SK-N-SH (cell line): ENCODE measurements at regions not wholly inside any gene's neighbourhood (a gene's known extent, or its start where the extent isn't known, plus 50 kb on each side); places are given as distances from the start of the nearest gene placed in this dataset.

Source experiments
- CTCF ChIA-PET: fragments of 300-600, 350-600 bp; formaldehyde crosslinking; extraction: SDS; loops from one replicate; lab custom pipeline; 2021; lab: Yijun Ruan, JAX
- POLR2A ChIA-PET: fragments of 350-600 bp; sonication (Branson Sonifier 250); formaldehyde crosslinking; extraction: SDS; loops from one replicate; lab custom pipeline; 2020; ENCODE audit warnings: antibody characterized with exemption, inconsistent platforms; lab: Yijun Ruan, JAX
- DNase-seq: peaks from one replicate; pipeline ENCODE4 v3.0.0; 2012
- H2AFZ ChIP-seq: fragments of 200-600 bp; sonication (generic); 2 replicates; pipeline ENCODE4 v1.8.1; 2016; ENCODE audit warnings: antibody characterized with exemption, mild to moderate bottlenecking, low read depth
- H3F3A ChIP-seq: fragments of 200-600 bp; sonication (generic); replicated peaks from 2 replicates; pipeline ENCODE3; 2016; ENCODE audit warnings: antibody characterized with exemption, mild to moderate bottlenecking; ENCODE audit not compliant: insufficient read depth
- H3K27ac ChIP-seq, 2 experiments: fragments of 200-500 bp in 1 of 2; fragments of 200-600 bp in 1 of 2; sonication (Bioruptor generic) in 1 of 2; sonication (generic), shearing (Covaris generic) in 1 of 2; 2 replicates each; pipeline versions ENCODE4 v1.5.1 to v1.6.1; 2014 to 2016; ENCODE audit warnings: low read depth in 2 of 2, inconsistent platforms in 1 of 2, low read length in 1 of 2, mild to moderate bottlenecking in 1 of 2, mixed read lengths in 1 of 2
- H3K27me3 ChIP-seq: fragments of 200-600 bp; sonication (generic), shearing (Covaris generic); 2 replicates; pipeline ENCODE4 v1.6.1; 2016; ENCODE audit warnings: mixed run types; ENCODE audit not compliant: insufficient read depth
- H3K36me3 ChIP-seq, 2 experiments: fragments of 200-500 bp in 1 of 2; fragments of 200-600 bp in 1 of 2; sonication (Bioruptor generic) in 1 of 2; sonication (generic) in 1 of 2; replicated peaks in 1 of 2; 2 replicates each; pipeline versions ENCODE3 to v1.5.1; 2014 to 2016; ENCODE audit warnings: low read length in 1 of 2, mild to moderate bottlenecking in 1 of 2; ENCODE audit not compliant: insufficient read depth in 2 of 2, control insufficient read depth in 1 of 2
- H3K4me1 ChIP-seq, 2 experiments: fragments of 200-500 bp in 1 of 2; fragments of 200-600 bp in 1 of 2; sonication (Bioruptor generic) in 1 of 2; sonication (generic), shearing (Covaris generic) in 1 of 2; 2 replicates each; pipeline versions ENCODE4 v1.5.1 to v1.6.1; 2014 to 2016; ENCODE audit warnings: low read depth in 1 of 2, low read length in 1 of 2, mixed run types in 1 of 2; ENCODE audit not compliant: insufficient read depth in 2 of 2, control insufficient read depth in 1 of 2
- H3K4me2 ChIP-seq: fragments of 200-600 bp; sonication (generic), shearing (Covaris generic); 2 replicates; pipeline ENCODE4 v1.6.1; 2017; ENCODE audit warnings: mixed run types
- H3K4me3 ChIP-seq, 2 experiments: fragments of 200-500 bp in 1 of 2; fragments of 200-600 bp in 1 of 2; sonication (Bioruptor generic) in 1 of 2; sonication (generic), shearing (Covaris generic) in 1 of 2; 2 replicates each; pipeline versions ENCODE4 v1.5.1 to v1.8.1; 2014 to 2016; ENCODE audit warnings: low read depth in 2 of 2, inconsistent platforms in 1 of 2, low read length in 1 of 2, mild to moderate bottlenecking in 1 of 2, mixed read lengths in 1 of 2, moderate library complexity in 1 of 2
- H3K79me2 ChIP-seq: fragments of 200-600 bp; sonication (generic); 2 replicates; pipeline ENCODE4 v1.8.1; 2017; ENCODE audit warnings: mild to moderate bottlenecking; ENCODE audit not compliant: insufficient read depth
- H3K9ac ChIP-seq: fragments of 200-600 bp; sonication (generic); 2 replicates; pipeline ENCODE4 v1.6.1; 2017; ENCODE audit warnings: mixed run types
- H3K9me2 ChIP-seq: fragments of 200-600 bp; sonication (generic); 2 replicates; pipeline ENCODE4 v1.6.1; 2017; ENCODE audit warnings: mixed run types
- H3K9me3 ChIP-seq: fragments of 200-600 bp; sonication (generic); 2 replicates; pipeline ENCODE4 v1.6.1; 2017; ENCODE audit warnings: mixed run types, mild to moderate bottlenecking, moderate library complexity
- H4K20me1 ChIP-seq: fragments of 200-600 bp; sonication (generic); 2 replicates; pipeline ENCODE4 v1.6.1; 2017; ENCODE audit warnings: mild to moderate bottlenecking, mixed run types; ENCODE audit not compliant: insufficient read depth
- CHD2 ChIP-seq: fragments of 150-350 bp; IDR thresholded peaks from 2 replicates; pipeline ENCODE4 v1.6.1; 2018; ENCODE audit warnings: low read length; ENCODE audit not compliant: partially characterized antibody
- CTCF ChIP-seq: fragments of 200-600 bp; sonication (generic); IDR thresholded peaks from 2 replicates; pipeline ENCODE4 v1.6.1; 2017; ENCODE audit warnings: antibody characterized with exemption, mild to moderate bottlenecking, moderate library complexity
- EP300 ChIP-seq, 2 experiments: IDR thresholded peaks; 2 replicates each; pipeline versions ENCODE4 v1.4.0 to v1.6.1; 2012; ENCODE audit warnings: borderline replicate concordance in 1 of 2, low read depth in 1 of 2, low read length in 1 of 2
- EZH2phosphoT487 ChIP-seq: fragments of 200-600 bp; sonication (generic); IDR thresholded peaks from 2 replicates; pipeline ENCODE4 v1.6.1; 2017; ENCODE audit warnings: low read depth, mixed run types, mild to moderate bottlenecking, antibody characterized with exemption, moderate library complexity, borderline replicate concordance
- FOXJ3 ChIP-seq: sonication (generic); formaldehyde crosslinking; IDR thresholded peaks from 2 replicates; pipeline ENCODE4 v1.5.1; 2020; ENCODE audit warnings: mild to moderate bottlenecking, missing genetic modification reagents
- FOXM1 ChIP-seq: IDR thresholded peaks from 2 replicates; pipeline ENCODE4 v1.4.0; 2012; ENCODE audit warnings: low read depth, mild to moderate bottlenecking
- GATA2 ChIP-seq: sonication (generic); formaldehyde crosslinking; IDR thresholded peaks from 2 replicates; pipeline ENCODE4 v1.5.0; 2020; ENCODE audit warnings: mild to moderate bottlenecking, missing genetic modification reagents
- JUND ChIP-seq: IDR thresholded peaks from 2 replicates; pipeline ENCODE4 v1.4.0; 2012
- MAX ChIP-seq: IDR thresholded peaks from 2 replicates; pipeline ENCODE4 v1.4.0; 2012; ENCODE audit warnings: low read depth
- NFIC ChIP-seq: IDR thresholded peaks from 2 replicates; pipeline ENCODE4 v1.4.0; 2012; ENCODE audit warnings: borderline replicate concordance
- PBX3 ChIP-seq: IDR thresholded peaks from 2 replicates; pipeline ENCODE4; 2012
- POLR2AphosphoS5 ChIP-seq: IDR thresholded peaks from 2 replicates; pipeline ENCODE4 v1.6.1; 2012; ENCODE audit warnings: low read depth, low read length
- RAD21 ChIP-seq: IDR thresholded peaks from 2 replicates; pipeline ENCODE4 v1.6.1; 2012; ENCODE audit warnings: mild to moderate bottlenecking, low read length
- RCOR1 ChIP-seq: fragments of 150-350 bp; IDR thresholded peaks from 2 replicates; pipeline ENCODE4 v1.6.1; 2017; ENCODE audit warnings: antibody characterized with exemption, low read length
- RXRA ChIP-seq: IDR thresholded peaks from 2 replicates; pipeline ENCODE4 v1.4.0; 2012; ENCODE audit warnings: low read depth, mild to moderate bottlenecking, borderline replicate concordance
- SIN3A ChIP-seq: IDR thresholded peaks from 2 replicates; pipeline ENCODE4 v1.6.1; 2012; ENCODE audit warnings: low read depth, mild to moderate bottlenecking, low read length, moderate library complexity, borderline replicate concordance
- SMC3 ChIP-seq: IDR thresholded peaks from 2 replicates; pipeline ENCODE4 v1.6.1; 2012; ENCODE audit warnings: low read depth, low read length, improper control_type of control experiment
- TAF1 ChIP-seq: IDR thresholded peaks from 2 replicates; pipeline ENCODE4 v1.6.1; 2012; ENCODE audit warnings: low read depth, mild to moderate bottlenecking, low read length, moderate library complexity, borderline replicate concordance
- WGBS: methylation state at CpG from one replicate; pipeline ENCODE4 v1.1.6; 2017; ENCODE audit warnings: low lambda C conversion rate; 5-methylcytosine and 5-hydroxymethylcytosine counted together
- TF ChIP-seq, protein P1 (sequence below): IDR thresholded peaks from 2 replicates; pipeline ENCODE4 v1.4.0; 2012; ENCODE audit warnings: low read depth, borderline replicate concordance
- TF ChIP-seq, protein P2 (sequence below): fragments of 150-350 bp; IDR thresholded peaks from 2 replicates; pipeline ENCODE4 v1.6.1; 2017; ENCODE audit warnings: antibody characterized with exemption, low read length, low read depth, borderline replicate concordance

DNA sequence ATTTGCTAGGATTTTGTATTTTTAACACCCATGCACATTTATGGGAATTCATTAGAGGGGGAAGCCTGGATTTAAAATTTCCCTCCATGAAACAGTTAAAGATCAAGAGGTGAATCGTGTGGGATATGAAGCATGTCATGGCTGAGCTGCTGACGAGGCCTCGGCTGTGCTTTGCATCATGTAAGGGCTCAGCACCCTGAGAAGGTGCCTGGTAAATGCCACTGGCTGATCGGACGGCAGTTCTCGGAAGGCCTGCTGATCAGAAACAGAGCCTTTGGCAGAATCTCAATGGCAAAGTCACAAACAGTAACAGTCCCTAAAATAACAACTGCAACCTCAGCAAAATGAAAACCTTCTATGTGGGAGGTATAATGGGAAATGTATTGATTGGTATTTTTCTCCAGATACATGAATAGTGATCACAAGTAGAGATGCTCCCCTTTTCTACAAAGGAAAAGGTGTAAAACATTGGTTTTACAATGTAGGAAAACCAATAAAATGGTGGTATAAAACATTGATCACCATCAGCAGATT, 53.0 kb upstream of the FUCA2 start:
- Histone ChIP-seq H3K27me3 (no peaks in the 10 kb centered on the region), H3F3A (no peaks in the 10 kb centered on the region), H3K4me2 (no peak overlapping the region), H2AFZ (no peak overlapping the region), H3K79me2 (no peaks in the 10 kb centered on the region), H3K9me3 (no peaks in the 10 kb centered on the region), H3K9ac (no peak overlapping the region), H3K9me2 (no peaks in the 10 kb centered on the region), H3K36me3 (no peaks in the 10 kb centered on the region), H3K4me3 (no peak overlapping the region), H4K20me1 (no peaks in the 10 kb centered on the region), H3K27ac (no peak overlapping the region), H3K4me1 (no peaks in the 10 kb centered on the region)
- WGBS, result 91% methylated on average over 6 of the region's 6 CpGs
- TF ChIP-seq PBX3 (no peak), TAF1 (no peak), FOXM1 (no peak), NFIC (no peak), FOXJ3 (CRISPR knock-in tag) (no peak), SIN3A (no peak), GATA2 (CRISPR knock-in tag) (no peak), RXRA (no peak), EZH2phosphoT487 (no peak), SMC3 (no peak), MAX (no peak), CTCF (no peak), CHD2 (no peak), RCOR1 (no peak), RAD21 (no peak), EP300 (IDR thresholded peaks at IDR 0.05; ENCODE audit: borderline replicate concordance in 1 of 2, low read depth in 1 of 2, low read length in 1 of 2) (no peak), POLR2AphosphoS5 (no peak), JUND (no peak)
- TF ChIP-seq, protein P1, sequence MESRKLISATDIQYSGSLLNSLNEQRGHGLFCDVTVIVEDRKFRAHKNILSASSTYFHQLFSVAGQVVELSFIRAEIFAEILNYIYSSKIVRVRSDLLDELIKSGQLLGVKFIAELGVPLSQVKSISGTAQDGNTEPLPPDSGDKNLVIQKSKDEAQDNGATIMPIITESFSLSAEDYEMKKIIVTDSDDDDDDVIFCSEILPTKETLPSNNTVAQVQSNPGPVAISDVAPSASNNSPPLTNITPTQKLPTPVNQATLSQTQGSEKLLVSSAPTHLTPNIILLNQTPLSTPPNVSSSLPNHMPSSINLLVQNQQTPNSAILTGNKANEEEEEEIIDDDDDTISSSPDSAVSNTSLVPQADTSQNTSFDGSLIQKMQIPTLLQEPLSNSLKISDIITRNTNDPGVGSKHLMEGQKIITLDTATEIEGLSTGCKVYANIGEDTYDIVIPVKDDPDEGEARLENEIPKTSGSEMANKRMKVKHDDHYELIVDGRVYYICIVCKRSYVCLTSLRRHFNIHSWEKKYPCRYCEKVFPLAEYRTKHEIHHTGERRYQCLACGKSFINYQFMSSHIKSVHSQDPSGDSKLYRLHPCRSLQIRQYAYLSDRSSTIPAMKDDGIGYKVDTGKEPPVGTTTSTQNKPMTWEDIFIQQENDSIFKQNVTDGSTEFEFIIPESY, result no peak
- TF ChIP-seq, protein P2, sequence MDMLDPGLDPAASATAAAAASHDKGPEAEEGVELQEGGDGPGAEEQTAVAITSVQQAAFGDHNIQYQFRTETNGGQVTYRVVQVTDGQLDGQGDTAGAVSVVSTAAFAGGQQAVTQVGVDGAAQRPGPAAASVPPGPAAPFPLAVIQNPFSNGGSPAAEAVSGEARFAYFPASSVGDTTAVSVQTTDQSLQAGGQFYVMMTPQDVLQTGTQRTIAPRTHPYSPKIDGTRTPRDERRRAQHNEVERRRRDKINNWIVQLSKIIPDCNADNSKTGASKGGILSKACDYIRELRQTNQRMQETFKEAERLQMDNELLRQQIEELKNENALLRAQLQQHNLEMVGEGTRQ, result no peak
- ChIA-PET POLR2A (no interaction called here), CTCF (no interaction called here)
- DNase-seq, result no peak
